Skeletal muscle tissue (tissue), 3 donors: ENCODE measurements at regions not wholly inside any gene's neighbourhood (a gene's known extent, or its start where the extent isn't known, plus 50 kb on each side); places are given as distances from the start of the nearest gene placed in this dataset.
"Not testable (repeated sequence)": the region's sequence is repeated elsewhere in the genome, so short reads cannot be mapped to it uniquely, and the experiment has no call there.

Experiments used
- H3K27ac ChIP-seq: one replicate; pipeline ENCODE4 v1.7.0; 2013; ENCODE audit warnings: mild to moderate bottlenecking, low read depth, low read length, inconsistent platforms
- H3K27me3 ChIP-seq, 3 donors: one replicate each; pipeline ENCODE4 v1.7.0; 2013; ENCODE audit warnings: low read length in 3 of 3; ENCODE audit not compliant: control insufficient read depth in 3 of 3, insufficient read depth in 3 of 3
- H3K36me3 ChIP-seq, 3 donors: one replicate each; pipeline ENCODE4 v1.7.0; 2013; ENCODE audit warnings: low read length in 3 of 3; ENCODE audit not compliant: control insufficient read depth in 3 of 3, insufficient read depth in 3 of 3
- H3K4me1 ChIP-seq, 3 donors: one replicate each; pipeline ENCODE4 v1.7.0; 2013; ENCODE audit warnings: low read length in 3 of 3, mild to moderate bottlenecking in 3 of 3; ENCODE audit not compliant: control insufficient read depth in 3 of 3, insufficient read depth in 3 of 3
- H3K4me3 ChIP-seq, 3 donors: one replicate each; pipeline ENCODE4 v1.7.0; 2013; ENCODE audit warnings: low read length in 3 of 3
- H3K9ac ChIP-seq, 3 donors: one replicate each; pipeline ENCODE4 v1.7.0; 2013; ENCODE audit warnings: low read length in 3 of 3, mild to moderate bottlenecking in 3 of 3, moderate library complexity in 2 of 3, low read depth in 1 of 3
- H3K9me3 ChIP-seq, 3 donors: one replicate each; pipeline ENCODE4 v1.7.0; 2013; ENCODE audit warnings: low read length in 3 of 3; ENCODE audit not compliant: control insufficient read depth in 3 of 3
- donor health status: Osteomylitis.

DNA sequence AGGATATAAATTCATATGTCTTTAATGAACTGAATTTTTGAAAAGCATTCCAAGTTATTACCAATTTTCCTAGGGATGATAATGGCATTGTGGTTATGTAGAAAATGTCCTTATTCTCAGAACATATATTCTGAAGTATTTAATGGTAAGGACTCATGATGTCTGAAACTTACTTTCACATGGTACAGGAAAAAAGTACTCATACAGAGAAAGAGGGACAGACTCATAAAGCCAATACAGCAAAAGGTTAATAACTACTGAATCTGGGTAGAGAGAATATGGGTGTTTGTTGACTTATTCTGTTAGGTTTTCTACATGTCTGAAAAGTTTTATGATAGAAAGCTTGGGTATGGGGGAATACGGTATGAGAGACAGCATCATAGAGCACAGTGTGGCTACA, 84.3 kb upstream of the SERTAD2 start:
- Histone ChIP-seq H3K27ac (no peak overlapping the region), H3K9me3 (no peaks in the 10 kb centered on the region), H3K4me3 (no peak overlapping the region), H3K36me3 (no peaks in the 10 kb centered on the region), H3K27me3 (no peaks in the 10 kb centered on the region), H3K4me1 (no peaks in the 10 kb centered on the region), H3K9ac (no peak overlapping the region)

DNA sequence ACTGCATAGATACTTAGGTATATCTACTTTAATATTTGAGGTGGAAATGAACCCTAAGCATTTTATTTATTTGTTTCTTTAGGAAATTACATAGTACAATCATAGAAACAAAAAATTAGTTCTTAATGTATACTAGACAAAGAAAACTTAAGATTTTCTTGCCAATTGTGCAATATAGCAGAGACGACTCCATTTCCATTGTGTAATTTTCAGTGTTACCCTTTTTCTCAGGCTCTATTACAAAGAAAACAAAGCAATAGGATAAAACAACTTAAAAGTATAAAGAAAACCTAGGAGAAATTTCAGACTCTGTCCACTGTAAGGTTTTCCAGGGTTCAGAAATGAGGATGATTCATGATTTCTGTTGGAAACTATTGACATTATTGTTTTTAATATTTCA, 89.0 kb upstream of the SERTAD2 start:
- H3K9me3 ChIP-seq: no peaks in the 10 kb centered on the region
- no peaks in the 10 kb centered on the region for H3K36me3 ChIP-seq
- no peak overlapping the region for H3K4me3 ChIP-seq
- H3K27ac ChIP-seq: no peak overlapping the region
- H3K4me1 ChIP-seq: no peaks in the 10 kb centered on the region
- H3K9ac ChIP-seq: no peak overlapping the region
- H3K27me3 ChIP-seq: no peaks in the 10 kb centered on the region

DNA sequence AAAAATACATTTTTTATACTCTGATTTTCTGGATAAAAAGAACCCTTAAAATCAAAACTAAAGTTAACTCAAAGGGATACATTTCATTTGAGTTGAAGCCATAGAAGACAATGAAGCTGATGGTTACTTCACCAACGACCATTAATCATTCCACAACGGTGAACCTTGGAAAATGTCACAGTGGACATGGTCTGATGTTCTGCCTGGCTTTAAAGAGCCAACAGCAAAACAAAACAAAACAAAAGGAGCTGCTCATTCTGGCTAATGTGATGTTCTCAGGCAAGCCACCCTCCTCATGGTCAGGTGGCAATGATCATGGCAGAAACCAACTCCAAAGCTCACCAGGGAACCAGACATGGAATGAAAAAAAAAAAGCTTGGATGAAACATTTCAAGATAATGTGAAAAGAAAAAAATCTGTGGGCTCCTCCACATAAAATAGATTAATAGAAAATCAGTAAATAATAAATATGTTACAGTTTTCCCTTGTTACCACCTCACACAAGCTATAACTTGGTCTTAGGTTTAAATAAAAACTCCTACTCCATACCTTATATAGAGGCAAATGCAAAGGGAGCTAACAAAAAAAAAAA, 90.1 kb upstream of the SERTAD2 start:
- Histone ChIP-seq H3K9me3 (no peaks in the 10 kb centered on the region), H3K27me3 (no peaks in the 10 kb centered on the region), H3K9ac (no peak overlapping the region), H3K4me1 (no peaks in the 10 kb centered on the region), H3K4me3 (no peak overlapping the region), H3K36me3 (no peaks in the 10 kb centered on the region), H3K27ac (no peak overlapping the region)

DNA sequence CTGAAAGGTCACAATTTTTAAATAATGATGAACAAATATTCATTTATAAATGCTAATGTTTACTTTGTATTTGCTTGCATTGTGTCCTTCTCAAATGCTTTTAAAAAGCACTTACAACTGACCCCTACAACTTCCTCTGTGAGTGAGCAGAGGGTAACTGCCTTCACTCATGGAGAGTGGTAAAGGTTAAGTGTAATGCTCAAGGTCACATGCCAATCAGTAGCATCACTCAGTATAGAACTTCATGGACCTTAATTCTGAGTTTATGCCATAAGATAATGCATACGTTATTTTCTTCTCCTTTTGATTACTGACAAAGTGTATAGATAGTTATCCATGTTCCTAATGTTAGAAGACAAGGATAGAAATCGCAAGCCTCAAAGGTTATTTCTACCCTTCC, 91.8 kb upstream of the SERTAD2 start:
- H3K36me3 ChIP-seq: no peaks in the 10 kb centered on the region
- no peak overlapping the region for H3K27ac ChIP-seq
- H3K4me3 ChIP-seq: no peak overlapping the region
- H3K9ac ChIP-seq: no peak overlapping the region
- H3K27me3 ChIP-seq: no peaks in the 10 kb centered on the region
- no peaks in the 10 kb centered on the region for H3K4me1 ChIP-seq
- no peaks in the 10 kb centered on the region for H3K9me3 ChIP-seq

DNA sequence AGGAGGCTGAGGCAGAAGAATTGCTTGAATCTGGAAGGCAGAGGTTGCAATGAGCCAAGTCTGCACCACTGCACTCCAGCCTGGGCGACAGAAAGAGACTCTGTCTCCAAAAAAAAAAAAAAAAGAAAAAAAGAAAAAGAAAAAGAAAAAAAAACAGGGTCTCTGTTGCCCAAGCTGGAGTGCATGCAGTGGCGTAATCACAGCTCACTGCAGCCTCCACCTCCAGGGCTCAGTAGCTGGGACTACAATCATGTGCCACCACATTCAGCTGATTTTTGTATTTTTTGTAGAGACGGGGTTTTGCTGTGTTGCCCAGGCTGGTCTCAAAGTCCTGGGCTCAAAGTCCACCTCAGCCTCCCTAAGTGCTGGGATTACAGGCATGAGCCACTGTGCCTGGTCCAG, 94.0 kb upstream of the SERTAD2 start:
- H3K36me3 ChIP-seq, H3K9me3 ChIP-seq, H3K27ac ChIP-seq, H3K4me3 ChIP-seq, H3K9ac ChIP-seq, H3K27me3 ChIP-seq: not testable (repeated sequence)
- peaks cover 5 to 10% (median 8%) of the 10 kb centered on the region in 3 donors for H3K4me1 ChIP-seq

DNA sequence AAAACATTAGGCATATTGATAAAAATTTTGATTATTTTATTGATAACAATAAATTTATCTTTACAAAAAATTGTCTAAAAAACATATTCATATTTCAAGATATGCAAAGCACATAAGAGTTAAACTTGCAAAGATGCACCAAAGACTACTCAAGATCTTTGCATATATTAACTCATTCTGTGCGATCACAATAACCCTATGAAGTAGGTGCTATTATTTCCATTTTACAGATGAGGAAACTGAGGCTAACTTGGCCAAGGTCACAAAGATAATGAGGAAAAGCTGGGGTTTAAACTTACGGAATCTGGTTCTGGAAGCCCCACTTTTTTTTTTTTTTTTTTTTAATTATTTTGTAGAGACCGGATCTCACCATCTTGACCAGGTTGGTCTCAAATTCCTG, 94.4 kb upstream of the SERTAD2 start:
- Histone ChIP-seq H3K27me3 (no peaks in the 10 kb centered on the region), H3K9me3 (no peaks in the 10 kb centered on the region), H3K4me1 (peaks cover 5 to 12% (median 9%) of the 10 kb centered on the region in 3 donors), H3K4me3 (no peak overlapping the region), H3K9ac (no peak overlapping the region), H3K27ac (no peak overlapping the region), H3K36me3 (no peaks in the 10 kb centered on the region)

DNA sequence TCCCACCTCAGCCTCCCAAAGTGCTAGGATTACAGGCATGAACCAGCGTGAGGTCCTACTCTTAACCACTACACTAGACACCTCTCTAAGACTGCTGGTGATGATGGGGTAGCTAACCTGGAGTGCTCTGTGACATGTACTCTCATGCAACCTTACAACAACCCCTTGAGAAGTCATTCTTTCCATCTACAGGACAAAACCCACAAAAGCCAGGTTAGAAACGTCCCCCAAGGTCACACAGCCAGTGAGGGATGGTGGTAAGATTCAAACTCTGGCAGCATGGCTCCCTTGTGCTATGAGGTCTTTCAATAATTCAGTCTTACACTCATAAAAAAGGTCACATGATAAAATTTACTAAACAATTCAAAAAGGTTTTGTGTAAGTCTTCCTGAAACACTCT, 94.8 kb upstream of the SERTAD2 start:
- Histone ChIP-seq H3K9me3 (no peaks in the 10 kb centered on the region), H3K27me3 (no peaks in the 10 kb centered on the region), H3K4me3 (peak overlapping the region in 1 of 3 donors; percentile 20), H3K9ac (no peak overlapping the region), H3K4me1 (peaks cover 5 to 16% (median 9%) of the 10 kb centered on the region in 3 donors), H3K36me3 (no peaks in the 10 kb centered on the region), H3K27ac (peak overlapping the region; percentile 99)

DNA sequence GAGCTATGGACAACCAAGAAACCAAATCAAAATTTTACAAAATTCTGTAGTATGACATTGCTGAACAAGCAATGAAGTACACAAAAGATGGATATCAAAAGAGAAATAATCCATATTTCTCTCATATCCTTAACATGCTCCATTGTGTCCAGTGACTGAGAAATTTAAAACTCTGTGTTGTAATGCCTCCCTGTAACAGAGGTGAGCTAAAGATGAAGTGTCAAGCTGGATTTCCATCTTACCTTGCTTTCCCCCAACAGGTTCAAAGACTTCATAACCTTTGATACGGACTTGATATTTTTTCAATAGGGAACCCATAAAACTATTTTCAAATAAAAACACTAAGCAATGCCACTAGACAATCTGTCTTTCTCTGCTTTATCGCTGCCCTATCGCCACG, 95.7 kb upstream of the SERTAD2 start:
- peak overlapping the region; percentile 99 for H3K27ac ChIP-seq
- H3K9me3 ChIP-seq: no peaks in the 10 kb centered on the region
- no peaks in the 10 kb centered on the region for H3K36me3 ChIP-seq
- H3K9ac ChIP-seq: peak overlapping the region; percentile 88 to 99 (median 95)
- peaks cover 5 to 16% (median 9%) of the 10 kb centered on the region in 3 donors for H3K4me1 ChIP-seq
- H3K4me3 ChIP-seq: peak overlapping the region; percentile 75 to 93 (median 91)
- H3K27me3 ChIP-seq: no peaks in the 10 kb centered on the region

DNA sequence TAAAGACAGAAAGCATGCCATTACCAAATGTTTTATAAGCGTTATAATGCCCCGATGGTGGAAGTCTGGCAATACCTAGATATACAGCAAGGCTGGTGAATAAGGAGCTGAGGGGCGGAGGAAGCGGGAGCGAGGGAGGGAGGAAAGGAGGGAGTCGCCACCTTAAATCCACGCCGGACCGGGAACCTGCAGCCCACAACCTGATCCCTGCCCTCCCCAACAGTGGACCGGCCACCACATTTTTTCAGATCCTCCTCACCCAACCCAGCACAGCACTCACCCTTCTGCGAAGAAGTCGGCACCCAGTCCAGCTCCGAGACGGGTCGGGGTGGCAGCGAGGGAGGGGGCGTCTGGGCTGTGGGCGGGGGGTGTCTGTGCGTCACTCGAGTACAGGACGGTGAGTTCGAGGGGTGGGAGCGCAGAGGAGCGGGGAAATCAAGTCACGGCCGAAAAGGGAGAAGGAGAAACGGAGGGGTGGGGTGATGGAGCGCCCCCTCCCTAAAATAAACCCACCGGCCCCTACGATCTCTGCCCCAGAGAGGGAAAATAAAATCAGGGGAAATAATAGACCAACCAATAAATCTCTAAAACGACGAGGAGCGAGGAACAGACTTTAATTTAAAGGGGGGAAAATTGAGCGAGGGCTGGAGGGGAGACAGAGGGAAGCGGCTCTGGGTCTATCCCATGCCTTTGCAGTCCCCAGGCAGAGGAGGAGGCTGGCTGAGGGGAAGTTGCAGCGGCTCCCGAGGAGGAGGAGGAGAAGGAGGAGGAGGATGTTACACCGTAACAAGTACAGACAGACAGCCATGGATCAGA, 96.5 kb upstream of the SERTAD2 start:
- H3K9ac ChIP-seq: peak overlapping the region; percentile 88 to 99 (median 95)
- peak overlapping the region; percentile 99 for H3K27ac ChIP-seq
- H3K4me3 ChIP-seq: peak overlapping the region; percentile 75 to 93 (median 91)
- H3K36me3 ChIP-seq: no peaks in the 10 kb centered on the region
- peaks cover 5 to 16% (median 9%) of the 10 kb centered on the region in 3 donors for H3K4me1 ChIP-seq
- no peaks in the 10 kb centered on the region for H3K9me3 ChIP-seq
- H3K27me3 ChIP-seq: no peaks in the 10 kb centered on the region

DNA sequence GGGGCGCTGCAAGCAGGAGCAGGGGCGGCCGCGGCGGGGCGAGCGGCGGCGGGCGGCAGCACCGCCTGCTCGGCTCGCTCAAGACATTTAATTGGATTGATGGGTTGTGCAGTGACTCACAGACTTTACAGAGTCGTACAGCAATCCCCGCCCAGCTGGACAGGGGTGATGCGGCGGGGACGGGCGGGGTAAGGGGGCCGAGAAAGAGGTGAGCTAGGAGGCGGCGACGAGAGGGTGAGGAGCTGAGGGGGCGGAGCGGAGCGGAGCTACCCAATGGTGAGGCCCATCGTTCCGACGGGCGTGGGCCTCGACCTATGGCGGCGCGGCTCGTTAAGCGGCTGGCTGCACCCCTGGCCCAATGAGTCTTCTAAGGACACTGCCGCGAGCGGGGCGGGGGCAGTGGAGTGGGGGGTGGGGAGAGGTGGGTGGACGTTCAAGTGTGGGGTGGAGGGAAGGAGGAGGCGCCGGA, 97.1 kb upstream of the SERTAD2 start:
- H3K27ac ChIP-seq: peak overlapping the region; percentile 99
- H3K9me3 ChIP-seq: no peaks in the 10 kb centered on the region
- peak overlapping the region; percentile 75 to 93 (median 91) for H3K4me3 ChIP-seq
- no peaks in the 10 kb centered on the region for H3K36me3 ChIP-seq
- H3K9ac ChIP-seq: peak overlapping the region; percentile 88 to 99 (median 95)
- H3K4me1 ChIP-seq: peaks cover 5 to 16% (median 9%) of the 10 kb centered on the region in 3 donors
- H3K27me3 ChIP-seq: no peaks in the 10 kb centered on the region
